ENCODE measurements at regions not wholly inside any gene's neighbourhood (a gene's known extent, or its start where the extent isn't known, plus 50 kb on each side); places are given as distances from the start of the nearest gene placed in this dataset.

GRCh38 chr21:19340303-19340702 lies 936.7 kb upstream of the TMPRSS15 start:
- WGBS, 2 donors = 78 to 86% methylated on average over 2 of the region's 2 CpGs

GRCh38 chr21:19340954-19341353 lies 937.4 kb upstream of the TMPRSS15 start:
- no peak for TF ChIP-seq CTCF (IDR thresholded peaks at IDR 0.05)
- WGBS, 2 donors = 72 to 83% methylated on average over 5 of the region's 5 CpGs
- no peak overlapping the region for H3K27ac ChIP-seq
- no peaks in the 10 kb centered on the region for H3K36me3 ChIP-seq
- no peaks in the 10 kb centered on the region for H3K27me3 ChIP-seq
- H3K4me3 ChIP-seq = no peak overlapping the region
- no peaks in the 10 kb centered on the region for H3K4me1 ChIP-seq
- DNase-seq (no peak), ATAC-seq (no peak)
- H3K9me3 ChIP-seq = peaks cover 0 to 1% (median 0%) of the 10 kb centered on the region in 11 donors
- intact Hi-C loops (cut with DNase I) = loop anchor here in 2 of 10 donors (10.0 kb wide), 2 partner anchors 56 to 1476 kb away; no protein-coding TSS in a partner anchor

More at GRCh38 chr21:19340303-19340702, 936.7 kb upstream of the TMPRSS15 start:
- no peak overlapping the region for H3K27ac ChIP-seq
- H3K27me3 ChIP-seq = no peaks in the 10 kb centered on the region
- no peaks in the 10 kb centered on the region for H3K4me1 ChIP-seq
- H3K4me3 ChIP-seq = no peak overlapping the region
- no peak for ATAC-seq
- intact Hi-C loops (cut with DNase I) = loop anchor here in 2 of 10 donors (10.0 kb wide), 2 partner anchors 56 to 1476 kb away; no protein-coding TSS in a partner anchor
- DNase-seq = no peak
- H3K36me3 ChIP-seq = no peaks in the 10 kb centered on the region
- TF ChIP-seq CTCF (IDR thresholded peaks at IDR 0.05) = no peak
- no peaks in the 10 kb centered on the region for H3K9me3 ChIP-seq

- 75 to 79% methylated on average over 2 of the region's 2 CpGs for WGBS, 2 donors
- Histone ChIP-seq H3K36me3 (no peaks in the 10 kb centered on the region), H3K27ac (no peak overlapping the region), H3K4me1 (no peaks in the 10 kb centered on the region), H3K9me3 (peaks cover 0 to 9% (median 0%) of the 10 kb centered on the region in 11 donors), H3K4me3 (no peak overlapping the region), H3K27me3 (no peaks in the 10 kb centered on the region)
- no peak for TF ChIP-seq CTCF (IDR thresholded peaks at IDR 0.05)
- ATAC-seq (no peak), DNase-seq (no peak)
- intact Hi-C loops (cut with DNase I) = loop anchor here in 2 of 10 donors (10.0 kb wide), 2 partner anchors 59 to 1479 kb away; no protein-coding TSS in a partner anchor
These were observed 940.1 kb upstream of the TMPRSS15 start for GRCh38 chr21:19343711-19344110.

- no peak for TF ChIP-seq CTCF (IDR thresholded peaks at IDR 0.05)
These were observed 946.7 kb upstream of the TMPRSS15 start for GRCh38 chr21:19350286-19350685.

More at GRCh38 chr21:19350286-19350685, 946.7 kb upstream of the TMPRSS15 start:
- ATAC-seq (no peak), DNase-seq (no peak)
- no peaks in the 10 kb centered on the region for H3K27me3 ChIP-seq
- no peaks in the 10 kb centered on the region for H3K4me1 ChIP-seq
- H3K36me3 ChIP-seq = no peaks in the 10 kb centered on the region
- H3K4me3 ChIP-seq = no peak overlapping the region
- intact Hi-C loops (cut with DNase I) = no loop called here
- H3K27ac ChIP-seq = no peak overlapping the region
- peaks cover 0 to 9% (median 0%) of the 10 kb centered on the region in 11 donors for H3K9me3 ChIP-seq
